NB4 (cell line): ENCODE measurements at regions not wholly inside any gene's neighbourhood (a gene's known extent, or its start where the extent isn't known, plus 50 kb on each side); places are given as distances from the start of the nearest gene placed in this dataset.
"Not testable (repeated sequence)": the region's sequence is repeated elsewhere in the genome, so short reads cannot be mapped to it uniquely, and the experiment has no call there.

Experiments used
- MYC ChIP-seq: IDR thresholded peaks from 2 replicates; pipeline ENCODE4 v1.6.1; 2011; ENCODE audit warnings: low read depth, low read length
- POLR2A ChIP-seq: IDR thresholded peaks from 2 replicates; pipeline ENCODE4 v1.6.1; 2011; ENCODE audit warnings: mild to moderate bottlenecking; ENCODE audit not compliant: insufficient read length; ENCODE audit errors: extremely low read depth
- TF ChIP-seq, protein P1 (sequence below): IDR thresholded peaks from one replicate; pipeline ENCODE4 v1.5.1; 2012; ENCODE audit warnings: low read depth, low read length
- TF ChIP-seq, protein P2 (sequence below): IDR thresholded peaks from 2 replicates; pipeline ENCODE4 v1.6.1; 2011; ENCODE audit warnings: low read depth, low read length

DNA sequence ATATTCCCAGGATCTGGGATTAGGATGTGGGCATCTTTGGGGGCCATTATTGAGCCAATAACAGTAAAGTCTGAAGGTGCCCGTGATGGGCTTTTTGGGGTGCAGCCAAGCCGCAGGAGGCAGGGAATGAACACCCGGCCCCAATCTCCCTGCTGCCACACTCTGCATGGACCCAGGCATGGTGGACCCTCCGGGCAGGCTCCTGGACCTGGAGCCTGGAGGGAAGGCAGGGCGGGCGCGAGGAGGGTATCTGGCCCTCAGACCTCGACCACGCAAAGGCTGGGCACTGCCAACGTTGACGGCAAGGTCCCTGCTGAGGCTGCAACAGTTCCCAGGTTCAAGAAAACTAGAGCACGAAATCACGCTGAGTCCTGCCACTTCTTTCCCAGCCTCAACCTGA is 150.9 kb upstream of the ZNF469 start:
- TF ChIP-seq, protein P1, sequence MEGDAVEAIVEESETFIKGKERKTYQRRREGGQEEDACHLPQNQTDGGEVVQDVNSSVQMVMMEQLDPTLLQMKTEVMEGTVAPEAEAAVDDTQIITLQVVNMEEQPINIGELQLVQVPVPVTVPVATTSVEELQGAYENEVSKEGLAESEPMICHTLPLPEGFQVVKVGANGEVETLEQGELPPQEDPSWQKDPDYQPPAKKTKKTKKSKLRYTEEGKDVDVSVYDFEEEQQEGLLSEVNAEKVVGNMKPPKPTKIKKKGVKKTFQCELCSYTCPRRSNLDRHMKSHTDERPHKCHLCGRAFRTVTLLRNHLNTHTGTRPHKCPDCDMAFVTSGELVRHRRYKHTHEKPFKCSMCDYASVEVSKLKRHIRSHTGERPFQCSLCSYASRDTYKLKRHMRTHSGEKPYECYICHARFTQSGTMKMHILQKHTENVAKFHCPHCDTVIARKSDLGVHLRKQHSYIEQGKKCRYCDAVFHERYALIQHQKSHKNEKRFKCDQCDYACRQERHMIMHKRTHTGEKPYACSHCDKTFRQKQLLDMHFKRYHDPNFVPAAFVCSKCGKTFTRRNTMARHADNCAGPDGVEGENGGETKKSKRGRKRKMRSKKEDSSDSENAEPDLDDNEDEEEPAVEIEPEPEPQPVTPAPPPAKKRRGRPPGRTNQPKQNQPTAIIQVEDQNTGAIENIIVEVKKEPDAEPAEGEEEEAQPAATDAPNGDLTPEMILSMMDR: not testable (repeated sequence)
- TF ChIP-seq POLR2A, MYC: not testable (repeated sequence)
- TF ChIP-seq, protein P2, sequence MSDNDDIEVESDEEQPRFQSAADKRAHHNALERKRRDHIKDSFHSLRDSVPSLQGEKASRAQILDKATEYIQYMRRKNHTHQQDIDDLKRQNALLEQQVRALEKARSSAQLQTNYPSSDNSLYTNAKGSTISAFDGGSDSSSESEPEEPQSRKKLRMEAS: not testable (repeated sequence)
